Lung (tissue), 11 donors: ENCODE measurements at regions not wholly inside any gene's neighbourhood (a gene's known extent, or its start where the extent isn't known, plus 50 kb on each side); places are given as distances from the start of the nearest gene placed in this dataset.
A peak's percentile ranks its signal among the peaks of the same experiment; 100 is the strongest.

Experiments
- ATAC-seq: fragments of 200-7000 bp; cut with Tn5 transposase; one replicate; pipeline ENCODE4 v1.9.1; 2020; ENCODE audit warnings: moderate number of reproducible peaks; ENCODE audit not compliant: insufficient read depth, low FRiP score
- DNase-seq, 3 donors: peaks; one replicate each; pipeline ENCODE4 v3.0.0-alpha.2; 2013 to 2017
- H3K27ac ChIP-seq, 2 donors: one replicate each; pipeline ENCODE4 v1.5.1; 2013; ENCODE audit warnings: mild to moderate bottlenecking in 2 of 2, moderate library complexity in 2 of 2, control low read depth in 1 of 2, inconsistent platforms in 1 of 2, low read depth in 1 of 2, low read length in 1 of 2
- H3K27me3 ChIP-seq, 3 donors: one replicate each; pipeline ENCODE4 v1.5.1; 2013; ENCODE audit warnings: low read length in 2 of 3; ENCODE audit not compliant: control insufficient read depth in 3 of 3, insufficient read depth in 3 of 3
- H3K36me3 ChIP-seq, 4 donors: one replicate each; pipeline ENCODE4 v1.5.1; 2013; ENCODE audit warnings: low read length in 4 of 4, mild to moderate bottlenecking in 1 of 4, moderate library complexity in 1 of 4; ENCODE audit not compliant: control insufficient read depth in 4 of 4, insufficient read depth in 4 of 4
- H3K4me1 ChIP-seq, 5 donors: one replicate each; pipeline ENCODE4 v1.5.1; 2013; ENCODE audit warnings: low read length in 5 of 5, mild to moderate bottlenecking in 2 of 5, moderate library complexity in 1 of 5; ENCODE audit not compliant: control insufficient read depth in 5 of 5, insufficient read depth in 5 of 5
- H3K4me3 ChIP-seq: one replicate; pipeline ENCODE4 v1.5.1; 2013; ENCODE audit warnings: mild to moderate bottlenecking, control low read depth, moderate library complexity
- H3K9ac ChIP-seq, 2 donors: one replicate each; pipeline ENCODE4 v1.5.1; 2013; ENCODE audit warnings: low read length in 2 of 2, control low read depth in 1 of 2; ENCODE audit not compliant: insufficient read depth in 1 of 2
- H3K9me3 ChIP-seq, 4 donors: one replicate each; pipeline ENCODE4 v1.5.1; 2013; ENCODE audit warnings: low read length in 3 of 4, mild to moderate bottlenecking in 1 of 4, moderate library complexity in 1 of 4; ENCODE audit not compliant: control insufficient read depth in 4 of 4, insufficient read depth in 3 of 4
- WGBS, 2 donors: extraction: QIAGEN DNeasy Blood & Tissue Kit; methylation state at CpG; one replicate each; pipeline ENCODE4 v1.1.7; 2013; 5-methylcytosine and 5-hydroxymethylcytosine counted together
- TF ChIP-seq, protein P1 (sequence below): IDR thresholded peaks from 2 replicates; pipeline ENCODE4 v1.5.1; 2012; ENCODE audit warnings: mild to moderate bottlenecking; ENCODE audit errors: control extremely low read depth, extremely low read depth
- donor health status: control.
- donor health status: control.
- donor health status: Bipolar disorder and iron deficiency.
- donor health status: healthy.
- donor health status: DM: yes; HTN: yes; CAD: no.

DNA sequence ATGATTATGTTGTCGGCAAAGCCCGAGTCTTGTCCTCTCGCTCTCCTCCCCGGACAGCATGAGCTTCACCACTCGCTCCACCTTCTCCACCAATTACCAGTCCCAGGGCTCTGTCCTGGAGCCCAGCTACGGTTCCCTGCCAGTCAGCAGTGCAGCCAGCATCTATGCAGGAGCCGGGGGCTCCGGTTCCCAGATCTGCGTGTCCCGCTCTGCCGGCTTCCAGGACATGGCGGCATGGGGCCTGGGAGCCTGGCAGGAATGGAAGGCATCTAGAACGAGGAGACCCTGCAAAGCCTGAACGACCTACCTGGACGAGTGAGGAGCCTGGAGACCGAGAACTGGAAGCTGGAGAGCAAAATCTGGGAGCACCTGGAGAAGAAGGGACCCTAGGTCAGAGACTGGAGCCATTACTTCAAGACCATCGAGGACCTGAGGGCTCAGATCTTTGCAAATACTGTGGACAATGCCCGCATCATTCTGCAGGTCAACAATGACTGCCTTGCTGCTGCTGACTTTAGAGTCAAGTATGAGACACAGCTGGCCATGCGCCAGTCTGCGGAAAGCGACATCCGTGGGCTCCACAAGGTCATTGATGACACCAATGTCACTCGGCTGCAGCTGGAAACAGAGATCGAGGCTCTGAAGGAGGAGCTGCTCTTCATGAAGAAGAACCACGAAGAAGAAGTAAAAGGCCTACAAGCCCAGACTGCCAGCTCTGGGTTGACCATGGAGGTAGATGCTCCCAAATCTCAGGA is 101.3 kb upstream of the MAN2A1 start:
- H3K9ac ChIP-seq, result no peak overlapping the region
- TF ChIP-seq, protein P1, sequence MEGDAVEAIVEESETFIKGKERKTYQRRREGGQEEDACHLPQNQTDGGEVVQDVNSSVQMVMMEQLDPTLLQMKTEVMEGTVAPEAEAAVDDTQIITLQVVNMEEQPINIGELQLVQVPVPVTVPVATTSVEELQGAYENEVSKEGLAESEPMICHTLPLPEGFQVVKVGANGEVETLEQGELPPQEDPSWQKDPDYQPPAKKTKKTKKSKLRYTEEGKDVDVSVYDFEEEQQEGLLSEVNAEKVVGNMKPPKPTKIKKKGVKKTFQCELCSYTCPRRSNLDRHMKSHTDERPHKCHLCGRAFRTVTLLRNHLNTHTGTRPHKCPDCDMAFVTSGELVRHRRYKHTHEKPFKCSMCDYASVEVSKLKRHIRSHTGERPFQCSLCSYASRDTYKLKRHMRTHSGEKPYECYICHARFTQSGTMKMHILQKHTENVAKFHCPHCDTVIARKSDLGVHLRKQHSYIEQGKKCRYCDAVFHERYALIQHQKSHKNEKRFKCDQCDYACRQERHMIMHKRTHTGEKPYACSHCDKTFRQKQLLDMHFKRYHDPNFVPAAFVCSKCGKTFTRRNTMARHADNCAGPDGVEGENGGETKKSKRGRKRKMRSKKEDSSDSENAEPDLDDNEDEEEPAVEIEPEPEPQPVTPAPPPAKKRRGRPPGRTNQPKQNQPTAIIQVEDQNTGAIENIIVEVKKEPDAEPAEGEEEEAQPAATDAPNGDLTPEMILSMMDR, result no peak
- no peak overlapping the region for H3K4me3 ChIP-seq
- DNase-seq, result no peak
- H3K27me3 ChIP-seq, result no peaks in the 10 kb centered on the region
- no peaks in the 10 kb centered on the region for H3K9me3 ChIP-seq
- no peaks in the 10 kb centered on the region for H3K4me1 ChIP-seq
- 95 to 96% methylated on average over 25 of the region's 25 CpGs for WGBS, 2 donors
- no peak overlapping the region for H3K27ac ChIP-seq
- no peaks in the 10 kb centered on the region for H3K36me3 ChIP-seq
- no peak for ATAC-seq

DNA sequence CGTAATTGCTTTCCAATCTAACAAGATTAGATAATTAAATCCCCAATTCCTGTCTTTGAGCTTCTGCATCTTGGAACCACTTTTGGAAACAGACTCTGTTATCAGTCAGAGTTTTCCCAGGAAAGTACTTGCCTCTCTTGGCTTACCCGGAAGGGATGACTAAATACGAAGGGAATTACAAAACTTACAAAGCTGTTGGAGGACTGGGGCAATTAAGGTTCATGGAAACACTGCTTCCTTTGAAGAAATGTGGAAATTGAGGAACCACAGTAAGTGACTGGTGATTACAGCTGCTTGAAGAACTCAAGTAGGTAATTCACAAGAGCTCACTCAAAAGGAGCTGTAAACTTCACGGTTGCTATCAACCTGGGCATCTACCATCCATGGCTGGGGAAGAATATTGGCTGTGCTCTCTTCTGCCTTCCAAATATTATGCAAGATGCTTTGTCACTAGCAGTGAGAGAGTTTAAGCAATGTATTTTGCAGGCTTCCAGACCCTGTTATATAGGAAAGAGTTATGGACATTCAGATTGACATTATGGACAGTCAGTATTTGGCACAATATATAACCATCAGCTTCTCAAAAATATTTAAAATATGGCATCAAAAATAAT is 104.6 kb upstream of the MAN2A1 start:
- 37 to 42% methylated on average over 4 of the region's 4 CpGs for WGBS, 2 donors

DNA sequence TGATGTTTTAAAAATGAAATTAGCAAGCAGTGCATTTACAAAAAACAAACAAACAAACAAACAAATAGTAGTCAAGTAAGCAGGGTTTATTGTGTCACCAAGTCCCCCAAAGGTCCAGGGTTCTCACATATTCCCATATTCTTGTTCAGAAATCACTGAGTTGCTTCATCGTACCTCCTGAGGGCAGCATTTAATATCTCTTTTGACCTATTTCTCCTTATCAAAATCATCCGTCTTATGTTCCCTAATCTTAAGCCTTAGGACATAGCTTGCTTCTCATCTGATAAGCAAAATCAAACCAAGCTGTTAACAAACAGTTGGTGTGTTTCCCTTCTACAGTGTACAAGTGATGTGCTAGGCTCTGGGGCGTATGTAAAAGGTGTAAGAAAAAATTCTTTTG is 109.5 kb upstream of the MAN2A1 start:
- Histone ChIP-seq H3K4me3 (no peak overlapping the region), H3K9ac (no peak overlapping the region), H3K36me3 (no peaks in the 10 kb centered on the region), H3K27ac (no peak overlapping the region), H3K4me1 (peaks cover 0 to 3% (median 0%) of the 10 kb centered on the region in 5 donors), H3K27me3 (no peaks in the 10 kb centered on the region), H3K9me3 (peaks cover 0 to 2% (median 0%) of the 10 kb centered on the region in 4 donors)
- TF ChIP-seq, protein P1, result no peak
- DNase-seq (no peak), ATAC-seq (no peak)
- WGBS, 2 donors, result 74 to 78% methylated on average over 3 of the region's 3 CpGs

More for the DNA sequence above, 104.6 kb upstream of the MAN2A1 start:
- no peak overlapping the region for H3K9ac ChIP-seq
- H3K36me3 ChIP-seq, result no peaks in the 10 kb centered on the region
- no peak overlapping the region for H3K4me3 ChIP-seq
- DNase-seq (peak in 2 of 3 donors; percentile 38 to 64), ATAC-seq (no peak)
- H3K27ac ChIP-seq, result no peak overlapping the region
- H3K27me3 ChIP-seq, result no peaks in the 10 kb centered on the region
- TF ChIP-seq, protein P1, result no peak
- H3K9me3 ChIP-seq, result no peaks in the 10 kb centered on the region
- peaks cover 0 to 3% (median 0%) of the 10 kb centered on the region in 5 donors for H3K4me1 ChIP-seq
